Body of pancreas (tissue), 4 donors: ENCODE measurements at regions not wholly inside any gene's neighbourhood (a gene's known extent, or its start where the extent isn't known, plus 50 kb on each side); places are given as distances from the start of the nearest gene placed in this dataset.

Experiments used
- CTCF ChIP-seq, 7 experiments: fragments of 450-650 bp in 4 of 7; fragments of 200-600 bp in 3 of 7; sonication (generic) in 3 of 7; IDR thresholded peaks; one replicate each; pipeline ENCODE4 v1.5.1; 2016 to 2019; ENCODE audit warnings: antibody characterized with exemption in 7 of 7
- POLR2A ChIP-seq, 3 donors: fragments of 450-650 bp; IDR thresholded peaks; one replicate each; pipeline ENCODE4 v1.6.1; 2016; ENCODE audit warnings: antibody characterized with exemption in 3 of 3, mild to moderate bottlenecking in 2 of 3

GRCh38 chr10:2205406-2205805 lies 468.1 kb upstream of the ADARB2 start:
- no peak for TF ChIP-seq POLR2A (IDR thresholded peaks at IDR 0.05)
- TF ChIP-seq CTCF (IDR thresholded peaks at IDR 0.05) = no peak
